H7 (cell line): ENCODE measurements at regions not wholly inside any gene's neighbourhood (a gene's known extent, or its start where the extent isn't known, plus 50 kb on each side); places are given as distances from the start of the nearest gene placed in this dataset.
"Not testable (repeated sequence)": the region's sequence is repeated elsewhere in the genome, so short reads cannot be mapped to it uniquely, and the experiment has no call there.

Source experiments
- DNase-seq: peaks from one replicate; pipeline ENCODE4 v3.0.0; 2012
- H3K27me3 ChIP-seq: 2 replicates; pipeline ENCODE4 v1.6.0; 2011; ENCODE audit warnings: mild to moderate bottlenecking, low read length; ENCODE audit not compliant: control insufficient read depth, insufficient read depth
- H3K36me3 ChIP-seq: replicated peaks from 2 replicates; pipeline ENCODE4 v1.5.1; 2011; ENCODE audit warnings: low read length; ENCODE audit not compliant: control insufficient read depth, insufficient read depth
- H3K4me3 ChIP-seq: 2 replicates; pipeline ENCODE4 v1.5.1; 2011; ENCODE audit warnings: low read depth, mild to moderate bottlenecking, control low read depth, low read length, moderate library complexity; ENCODE audit not compliant: insufficient read depth

- not testable (repeated sequence) for H3K4me3 ChIP-seq, H3K27me3 ChIP-seq, DNase-seq, H3K36me3 ChIP-seq
These were observed 609.3 kb downstream of the XPNPEP1 start for GRCh38 chr10:109314016-109314415.

GRCh38 chr10:109312555-109312954 is 610.8 kb downstream of the XPNPEP1 start:
- not testable (repeated sequence) for H3K4me3 ChIP-seq, H3K27me3 ChIP-seq, H3K36me3 ChIP-seq, DNase-seq

GRCh38 chr10:109308971-109309370 is 614.3 kb downstream of the XPNPEP1 start:
- no peak overlapping the region for H3K4me3 ChIP-seq
- DNase-seq, result no peak
- H3K27me3 ChIP-seq, result no peaks in the 10 kb centered on the region

GRCh38 chr10:109307102-109307501 is 616.2 kb downstream of the XPNPEP1 start:
- not testable (repeated sequence) for H3K27me3 ChIP-seq, H3K36me3 ChIP-seq, H3K4me3 ChIP-seq, DNase-seq

More at GRCh38 chr10:109308971-109309370, 614.3 kb downstream of the XPNPEP1 start:
- H3K36me3 ChIP-seq, result no peaks in the 10 kb centered on the region

GRCh38 chr10:109306698-109307097 is 616.6 kb downstream of the XPNPEP1 start:
- Histone ChIP-seq H3K36me3 (no peaks in the 10 kb centered on the region), H3K27me3 (no peaks in the 10 kb centered on the region), H3K4me3 (no peak overlapping the region)
- DNase-seq, result no peak

GRCh38 chr10:109287858-109288257 is 635.5 kb downstream of the XPNPEP1 start:
- Histone ChIP-seq H3K27me3 (no peaks in the 10 kb centered on the region), H3K36me3 (no peaks in the 10 kb centered on the region), H3K4me3 (no peak overlapping the region)
- DNase-seq, result no peak

- Histone ChIP-seq H3K36me3 (no peaks in the 10 kb centered on the region), H3K27me3 (no peaks in the 10 kb centered on the region), H3K4me3 (no peak overlapping the region)
- no peak for DNase-seq
These were observed 640.8 kb downstream of the XPNPEP1 start for GRCh38 chr10:109282510-109282909.

GRCh38 chr10:109281347-109281746 is 642.0 kb downstream of the XPNPEP1 start:
- DNase-seq, result no peak
- Histone ChIP-seq H3K4me3 (no peak overlapping the region), H3K27me3 (no peaks in the 10 kb centered on the region), H3K36me3 (no peaks in the 10 kb centered on the region)

- H3K4me3 ChIP-seq, result no peak overlapping the region
These were observed 642.5 kb downstream of the XPNPEP1 start for GRCh38 chr10:109280837-109281236.

GRCh38 chr10:109277456-109277855 is 645.9 kb downstream of the XPNPEP1 start:
- H3K27me3 ChIP-seq, result no peaks in the 10 kb centered on the region
- no peaks in the 10 kb centered on the region for H3K36me3 ChIP-seq
- no peak overlapping the region for H3K4me3 ChIP-seq
- DNase-seq, result no peak

More at GRCh38 chr10:109280837-109281236, 642.5 kb downstream of the XPNPEP1 start:
- DNase-seq, result no peak
- Histone ChIP-seq H3K36me3 (no peaks in the 10 kb centered on the region), H3K27me3 (no peaks in the 10 kb centered on the region)

- Histone ChIP-seq H3K36me3 (no peaks in the 10 kb centered on the region), H3K4me3 (no peak overlapping the region), H3K27me3 (no peaks in the 10 kb centered on the region)
- DNase-seq, result no peak
These were observed 647.4 kb downstream of the XPNPEP1 start for GRCh38 chr10:109275960-109276359.

- peak; percentile 12 for DNase-seq
- Histone ChIP-seq H3K27me3 (no peaks in the 10 kb centered on the region), H3K36me3 (no peaks in the 10 kb centered on the region), H3K4me3 (no peak overlapping the region)
These were observed 648.6 kb downstream of the XPNPEP1 start for GRCh38 chr10:109274681-109275080.

- no peaks in the 10 kb centered on the region for H3K27me3 ChIP-seq
- DNase-seq, result no peak
- no peaks in the 10 kb centered on the region for H3K36me3 ChIP-seq
- no peak overlapping the region for H3K4me3 ChIP-seq
These were observed 653.1 kb downstream of the XPNPEP1 start for GRCh38 chr10:109270173-109270572.

- H3K27me3 ChIP-seq, result no peaks in the 10 kb centered on the region
- H3K36me3 ChIP-seq, result no peaks in the 10 kb centered on the region
- H3K4me3 ChIP-seq, result no peak overlapping the region
These were observed 659.3 kb downstream of the XPNPEP1 start for GRCh38 chr10:109264004-109264403.

GRCh38 chr10:109261231-109261630 is 662.1 kb downstream of the XPNPEP1 start:
- no peak for DNase-seq
- no peak overlapping the region for H3K4me3 ChIP-seq
- no peaks in the 10 kb centered on the region for H3K36me3 ChIP-seq
- no peaks in the 10 kb centered on the region for H3K27me3 ChIP-seq

More at GRCh38 chr10:109264004-109264403, 659.3 kb downstream of the XPNPEP1 start:
- DNase-seq, result no peak

- no peak for DNase-seq
- H3K4me3 ChIP-seq, result no peak overlapping the region
- H3K36me3 ChIP-seq, result no peaks in the 10 kb centered on the region
- no peaks in the 10 kb centered on the region for H3K27me3 ChIP-seq
These were observed 664.0 kb downstream of the XPNPEP1 start for GRCh38 chr10:109259293-109259692.
